GM12873 (cell line): ENCODE measurements at regions not wholly inside any gene's neighbourhood (a gene's known extent, or its start where the extent isn't known, plus 50 kb on each side); places are given as distances from the start of the nearest gene placed in this dataset.

Source experiments
- TF ChIP-seq, protein P1 (sequence below): IDR thresholded peaks from 2 replicates; pipeline ENCODE4 v1.5.1; 2012; ENCODE audit warnings: low read depth, mild to moderate bottlenecking, moderate library complexity, low read length, control low read depth; ENCODE audit not compliant: insufficient read depth; ENCODE audit errors: missing control alignments

DNA sequence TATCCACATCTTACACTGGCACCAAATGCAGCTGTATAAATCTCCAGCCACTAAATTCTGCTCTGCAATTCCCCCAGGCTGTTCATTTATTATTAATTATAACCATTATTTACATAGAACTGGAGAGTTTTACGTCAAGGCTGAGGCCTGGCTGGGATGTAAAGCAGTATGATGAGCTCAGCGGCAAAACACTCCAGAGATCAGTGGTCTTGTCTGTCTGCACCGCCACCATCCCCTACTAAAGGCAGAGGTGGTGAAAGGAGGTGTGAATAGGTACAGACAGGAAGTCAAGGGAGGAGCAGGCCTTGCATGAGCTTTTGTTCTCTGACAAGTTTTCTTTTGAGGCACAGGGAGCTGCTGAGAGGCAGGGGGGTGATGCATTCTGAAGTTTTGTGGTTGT lies 159.9 kb upstream of the PCSK2 start:
- TF ChIP-seq, protein P1, sequence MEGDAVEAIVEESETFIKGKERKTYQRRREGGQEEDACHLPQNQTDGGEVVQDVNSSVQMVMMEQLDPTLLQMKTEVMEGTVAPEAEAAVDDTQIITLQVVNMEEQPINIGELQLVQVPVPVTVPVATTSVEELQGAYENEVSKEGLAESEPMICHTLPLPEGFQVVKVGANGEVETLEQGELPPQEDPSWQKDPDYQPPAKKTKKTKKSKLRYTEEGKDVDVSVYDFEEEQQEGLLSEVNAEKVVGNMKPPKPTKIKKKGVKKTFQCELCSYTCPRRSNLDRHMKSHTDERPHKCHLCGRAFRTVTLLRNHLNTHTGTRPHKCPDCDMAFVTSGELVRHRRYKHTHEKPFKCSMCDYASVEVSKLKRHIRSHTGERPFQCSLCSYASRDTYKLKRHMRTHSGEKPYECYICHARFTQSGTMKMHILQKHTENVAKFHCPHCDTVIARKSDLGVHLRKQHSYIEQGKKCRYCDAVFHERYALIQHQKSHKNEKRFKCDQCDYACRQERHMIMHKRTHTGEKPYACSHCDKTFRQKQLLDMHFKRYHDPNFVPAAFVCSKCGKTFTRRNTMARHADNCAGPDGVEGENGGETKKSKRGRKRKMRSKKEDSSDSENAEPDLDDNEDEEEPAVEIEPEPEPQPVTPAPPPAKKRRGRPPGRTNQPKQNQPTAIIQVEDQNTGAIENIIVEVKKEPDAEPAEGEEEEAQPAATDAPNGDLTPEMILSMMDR, result no peak

- TF ChIP-seq, protein P1, result no peak
Measured at GRCh38 chr20:17068084-17068711, 158.6 kb upstream of the PCSK2 start.

GRCh38 chr20:17077030-17077429 lies 149.8 kb upstream of the PCSK2 start:
- TF ChIP-seq, protein P1, result no peak

DNA sequence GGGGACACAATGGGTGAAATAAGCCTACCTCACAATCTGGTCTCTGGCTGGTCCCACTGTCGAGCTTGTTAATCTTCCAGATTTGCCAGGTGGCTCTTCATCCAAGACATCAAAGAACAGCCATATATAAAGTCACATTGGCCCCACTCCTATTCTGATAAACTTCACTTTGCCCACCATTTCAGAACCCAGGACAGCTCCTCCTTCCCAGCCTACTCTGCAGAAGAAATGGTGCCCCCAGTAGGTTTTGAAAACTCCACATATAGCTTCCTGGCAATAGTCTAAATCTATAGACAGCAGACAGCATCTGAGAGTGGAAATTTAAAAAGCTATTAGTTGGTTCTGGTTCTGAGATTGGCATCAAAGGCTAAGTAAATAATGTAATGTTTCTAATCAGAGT lies 143.1 kb upstream of the PCSK2 start:
- TF ChIP-seq, protein P1, result no peak

GRCh38 chr20:17084909-17085308 lies 141.9 kb upstream of the PCSK2 start:
- TF ChIP-seq, protein P1, result no peak

DNA sequence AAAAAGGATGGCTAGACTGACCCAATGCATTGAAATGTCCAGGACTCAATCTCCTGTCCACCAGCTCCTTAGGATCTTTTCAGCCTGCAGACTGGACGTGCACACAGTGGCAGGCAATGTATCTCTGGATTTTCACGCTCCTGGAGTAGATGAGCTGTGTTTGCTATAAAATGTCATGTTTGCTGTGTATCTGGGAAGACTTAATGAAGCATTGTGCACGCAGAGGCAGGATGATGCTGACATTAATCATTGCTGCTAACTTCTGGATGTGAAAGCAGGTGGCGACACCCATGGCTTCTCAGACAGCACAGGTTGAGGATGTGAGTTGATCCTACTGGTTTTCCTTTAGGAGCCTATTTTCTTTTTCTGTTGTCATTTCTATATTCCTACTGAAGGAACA lies 133.1 kb upstream of the PCSK2 start:
- TF ChIP-seq, protein P1, result no peak

- TF ChIP-seq, protein P1, result no peak
Measured at GRCh38 chr20:17097603-17098002, 129.2 kb upstream of the PCSK2 start.
